ENCODE measurements at regions not wholly inside any gene's neighbourhood (a gene's known extent, or its start where the extent isn't known, plus 50 kb on each side); places are given as distances from the start of the nearest gene placed in this dataset.
"Not testable (repeated sequence)": the region's sequence is repeated elsewhere in the genome, so short reads cannot be mapped to it uniquely, and the experiment has no call there.

DNA sequence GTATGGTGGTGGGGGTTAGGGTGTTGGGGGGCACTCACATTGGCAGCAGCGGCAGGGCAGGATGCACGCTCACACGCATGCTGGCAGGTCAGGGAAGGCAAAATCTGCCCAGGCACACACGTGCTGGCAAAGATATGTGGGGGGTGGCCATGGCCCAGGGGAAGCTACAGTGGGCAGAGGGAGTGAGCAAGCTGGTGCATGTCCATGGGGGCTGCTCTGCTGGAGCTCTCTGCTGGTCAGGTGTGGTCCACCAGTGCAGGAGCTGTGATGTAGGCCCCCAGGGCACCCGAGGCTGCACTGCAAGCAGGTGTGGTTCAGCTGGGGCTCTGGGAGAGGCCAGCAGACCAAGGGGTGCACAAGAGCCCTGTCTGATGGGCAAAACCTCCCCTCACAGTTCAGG lies 491.5 kb upstream of the TNP1 start:
- no peak for TF ChIP-seq CTCF (IDR thresholded peaks at IDR 0.05)
- TF ChIP-seq POLR2AphosphoS5 (IDR thresholded peaks at IDR 0.05) = no peak
- no peak for TF ChIP-seq POLR2A (IDR thresholded peaks at IDR 0.05)
- no peaks in the 10 kb centered on the region for H3K9me3 ChIP-seq
- H3K4me1 ChIP-seq = no peaks in the 10 kb centered on the region
- no peak overlapping the region for H3K4me3 ChIP-seq
- H3K27me3 ChIP-seq = no peaks in the 10 kb centered on the region
- H3K36me3 ChIP-seq = no peaks in the 10 kb centered on the region
- no peak for DNase-seq (ENCODE audit: low spot score in 2 of 2)
- intact Hi-C loops (cut with DNase I; ENCODE audit: low total_unique reads) = no loop called here
- H3K27ac ChIP-seq = no peak overlapping the region

GRCh38 chr2:217349251-217349650 lies 489.4 kb upstream of the TNP1 start:
- Histone ChIP-seq H3K27ac (no peak overlapping the region), H3K27me3 (no peaks in the 10 kb centered on the region), H3K9me3 (no peaks in the 10 kb centered on the region), H3K4me3 (no peak overlapping the region), H3K4me1 (no peaks in the 10 kb centered on the region), H3K36me3 (no peaks in the 10 kb centered on the region)
- no peak for DNase-seq (ENCODE audit: low spot score in 2 of 2)
- intact Hi-C loops (cut with DNase I; ENCODE audit: low total_unique reads) = no loop called here
- TF ChIP-seq POLR2AphosphoS5 (IDR thresholded peaks at IDR 0.05) (no peak), CTCF (IDR thresholded peaks at IDR 0.05) (no peak), POLR2A (IDR thresholded peaks at IDR 0.05) (no peak)

DNA sequence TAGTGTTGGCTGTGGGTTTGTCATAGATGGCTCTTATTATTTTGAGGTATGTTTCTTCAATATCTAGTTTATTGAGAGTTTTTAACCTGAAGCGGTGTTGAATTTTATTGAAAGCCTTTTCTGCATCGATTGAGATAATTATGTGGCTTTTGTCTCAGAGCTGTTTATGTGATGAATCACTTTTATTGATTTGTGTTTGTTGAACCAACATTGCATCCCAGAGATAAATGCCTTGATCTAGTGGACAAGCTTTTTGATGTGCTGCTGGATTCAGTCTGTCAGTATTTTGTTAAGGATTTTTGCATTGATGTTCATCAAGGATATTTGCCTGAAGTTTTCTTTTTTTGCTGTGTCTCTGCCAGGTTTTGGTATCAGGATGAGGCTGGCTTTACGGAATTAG lies 487.8 kb upstream of the TNP1 start:
- intact Hi-C loops (cut with DNase I; ENCODE audit: low total_unique reads); H3K27me3 ChIP-seq; DNase-seq (ENCODE audit: low spot score in 2 of 2); H3K9me3 ChIP-seq; H3K4me1 ChIP-seq; H3K36me3 ChIP-seq; H3K27ac ChIP-seq; H3K4me3 ChIP-seq: not testable (repeated sequence)

DNA sequence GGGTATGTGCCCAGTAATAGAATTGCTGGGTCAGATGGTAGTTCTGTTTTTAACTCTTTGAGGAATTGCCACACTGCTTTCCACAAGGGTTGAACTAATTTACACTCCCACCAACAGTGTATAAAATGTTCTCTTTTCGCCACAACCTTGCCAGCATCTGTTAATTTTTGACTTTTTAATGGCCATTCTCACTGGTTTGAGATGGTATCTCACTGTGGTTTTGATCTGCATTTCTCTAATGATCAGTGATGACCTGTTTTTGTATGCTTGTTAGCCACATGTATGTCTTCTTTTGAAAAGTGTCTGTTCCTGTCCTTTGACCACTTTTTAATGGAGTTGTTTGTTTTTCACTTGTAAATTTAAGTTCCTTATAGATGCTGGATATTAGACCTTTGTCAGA lies 486.2 kb upstream of the TNP1 start:
- intact Hi-C loops (cut with DNase I; ENCODE audit: low total_unique reads); DNase-seq (ENCODE audit: low spot score in 2 of 2): not testable (repeated sequence)

GRCh38 chr2:217340899-217341298 lies 481.0 kb upstream of the TNP1 start:
- no peaks in the 10 kb centered on the region for H3K4me1 ChIP-seq
- no peak overlapping the region for H3K27ac ChIP-seq
- no peak overlapping the region for H3K4me3 ChIP-seq
- no peaks in the 10 kb centered on the region for H3K9me3 ChIP-seq
- intact Hi-C loops (cut with DNase I; ENCODE audit: low total_unique reads) = no loop called here
- H3K27me3 ChIP-seq = no peaks in the 10 kb centered on the region
- no peaks in the 10 kb centered on the region for H3K36me3 ChIP-seq
- no peak for DNase-seq (ENCODE audit: low spot score in 2 of 2)
- TF ChIP-seq CTCF (IDR thresholded peaks at IDR 0.05) (no peak), POLR2AphosphoS5 (IDR thresholded peaks at IDR 0.05) (no peak), POLR2A (IDR thresholded peaks at IDR 0.05) (no peak)

More for the DNA sequence above, 486.2 kb upstream of the TNP1 start:
- H3K4me3 ChIP-seq, H3K36me3 ChIP-seq, H3K27me3 ChIP-seq, H3K4me1 ChIP-seq, H3K9me3 ChIP-seq, H3K27ac ChIP-seq: not testable (repeated sequence)

- Histone ChIP-seq H3K9me3 (no peaks in the 10 kb centered on the region), H3K27ac (no peak overlapping the region)
These were observed 480.3 kb upstream of the TNP1 start for GRCh38 chr2:217340176-217340575.

More at GRCh38 chr2:217340176-217340575, 480.3 kb upstream of the TNP1 start:
- Histone ChIP-seq H3K4me1 (no peaks in the 10 kb centered on the region), H3K27me3 (no peaks in the 10 kb centered on the region), H3K36me3 (no peaks in the 10 kb centered on the region), H3K4me3 (no peak overlapping the region)
- intact Hi-C loops (cut with DNase I; ENCODE audit: low total_unique reads) = no loop called here
- DNase-seq (ENCODE audit: low spot score in 2 of 2) = no peak
- TF ChIP-seq POLR2A (IDR thresholded peaks at IDR 0.05) = no peak
- TF ChIP-seq POLR2AphosphoS5 (IDR thresholded peaks at IDR 0.05) = no peak
- TF ChIP-seq CTCF (IDR thresholded peaks at IDR 0.05) = no peak
